ENCODE measurements at regions not wholly inside any gene's neighbourhood (a gene's known extent, or its start where the extent isn't known, plus 50 kb on each side); places are given as distances from the start of the nearest gene placed in this dataset.

DNA sequence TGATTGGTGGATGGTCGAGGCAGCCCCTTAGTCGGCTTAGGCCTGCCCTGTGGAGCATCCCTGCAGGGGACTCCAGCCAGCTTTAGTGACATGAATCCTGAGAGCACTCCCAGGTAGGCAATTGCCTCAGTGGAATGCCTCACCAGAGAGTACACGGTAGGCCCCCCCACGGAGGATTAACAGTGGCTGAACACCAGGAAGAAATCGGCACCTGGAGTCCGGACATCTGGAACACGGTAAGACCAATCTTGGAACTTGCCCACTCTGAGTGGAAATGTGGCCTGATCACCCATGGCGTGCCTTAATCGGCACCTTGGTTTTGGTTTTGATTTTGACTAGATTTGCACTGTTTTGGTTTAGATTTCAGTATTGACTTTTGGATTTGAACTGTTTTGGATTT lies 326.2 kb upstream of the NCKAP5 start:
- no peak overlapping the region for H4K8ac ChIP-seq (ENCODE audit: extremely low read depth, insufficient read depth, low read length)
- H3K14ac ChIP-seq (ENCODE audit: insufficient read length), result no peak overlapping the region
- no peak overlapping the region for H3K9ac ChIP-seq (replicated peaks in 1 of 4; ENCODE audit: extremely low read depth in 1 of 4, low read depth in 3 of 4, low read length in 3 of 4)
- no peak overlapping the region for H2BK15ac ChIP-seq (ENCODE audit: low read length)
- H3K56ac ChIP-seq (replicated peaks; ENCODE audit: insufficient read length, low read depth, low read length), result no peak overlapping the region
- no peak overlapping the region for H3K23ac ChIP-seq (ENCODE audit: insufficient read length)
- no peak overlapping the region for H4K5ac ChIP-seq (ENCODE audit: insufficient read length, low read depth, low read length)
- no peak overlapping the region for H4K91ac ChIP-seq (replicated peaks; ENCODE audit: insufficient read length, low read length)
- DNase-seq (ENCODE audit: low read depth in 1 of 2, low spot score in 2 of 2), result no peak
- H2BK20ac ChIP-seq (ENCODE audit: low read length), result no peak overlapping the region
- H2BK12ac ChIP-seq (ENCODE audit: low read depth, low read length), result no peak overlapping the region
- POLR2A ChIA-PET (ENCODE audit: partially characterized antibody), result no interaction called here
- H3K79me2 ChIP-seq (ENCODE audit: control insufficient read depth in 1 of 2, insufficient read depth in 2 of 2, low read length in 2 of 2), result no peaks in the 10 kb centered on the region
- FAIRE-seq, result no peak
- H2BK5ac ChIP-seq (ENCODE audit: low read depth, low read length), result no peak overlapping the region
- no peaks in the 10 kb centered on the region for H3K23me2 ChIP-seq (ENCODE audit: low read depth, low read length)
- no peaks in the 10 kb centered on the region for H3K27me3 ChIP-seq (replicated peaks in 1 of 4; ENCODE audit: control insufficient read depth in 3 of 4, extremely low read depth in 1 of 4, insufficient read depth in 3 of 4, low read length in 3 of 4)
- 89% methylated on average over 9 of the region's 9 CpGs; no CpG with 5 or more reads in 1 of the 2 experiments for WGBS, 2 experiments (ENCODE audit: extremely low coverage in 1 of 2, insufficient coverage in 1 of 2, insufficient read length in 1 of 2, insufficient replicate concordance in 2 of 2, low coverage in 1 of 2, low lambda C conversion rate in 2 of 2, missing lambda C conversion rate in 1 of 2)
- H2AK5ac ChIP-seq (ENCODE audit: low read depth, low read length), result no peak overlapping the region
- peaks cover 0 to 5% of the 10 kb centered on the region in 2 experiments; a peak in 2 of 4 replicates for H3K9me3 ChIP-seq (ENCODE audit: insufficient read depth in 2 of 2, low read depth in 1 of 2, low read length in 1 of 2)
- H3K36me3 ChIP-seq (ENCODE audit: control insufficient read depth in 2 of 4, insufficient read depth in 4 of 4, low read length in 3 of 4), result no peaks in the 10 kb centered on the region
- no peak overlapping the region for H2AFZ ChIP-seq (ENCODE audit: low read length)
- no peak overlapping the region for H3K4me3 ChIP-seq (ENCODE audit: extremely low read depth in 1 of 4, insufficient read depth in 2 of 4, low read depth in 3 of 4, low read length in 4 of 4)
- H3K4me1 ChIP-seq (replicated peaks in 1 of 4; ENCODE audit: control insufficient read depth in 3 of 4, insufficient read depth in 4 of 4, low read length in 3 of 4), result no peaks in the 10 kb centered on the region; a peak in 1 of 7 replicates
- no peak for TF ChIP-seq HDAC2 (IDR thresholded peaks at IDR 0.05; ENCODE audit: borderline replicate concordance in 1 of 2, low read depth in 2 of 2, low read length in 2 of 2)
- no peak for TF ChIP-seq BCL11A (IDR thresholded peaks at IDR 0.05; ENCODE audit: low read depth in 2 of 2, low read length in 2 of 2)
- TF ChIP-seq PHF8 (conservative IDR thresholded peaks at IDR 0.05; ENCODE audit: low read depth, low read length), result no peak
- TF ChIP-seq SRF (IDR thresholded peaks at IDR 0.05; ENCODE audit: low read depth, low read length), result no peak
- no peak overlapping the region for H3K4me2 ChIP-seq (ENCODE audit: insufficient read depth in 1 of 2, low read depth in 2 of 2, low read length in 2 of 2)
- H3K27ac ChIP-seq (ENCODE audit: low read depth, low read length), result no peak overlapping the region
- H4K20me1 ChIP-seq (replicated peaks in 1 of 2; ENCODE audit: control insufficient read depth in 1 of 2, insufficient read depth in 2 of 2, low read length in 2 of 2), result no peaks in the 10 kb centered on the region
- H3K18ac ChIP-seq (ENCODE audit: extremely low read depth, low read length), result no peak overlapping the region
- CTCF ChIA-PET (ENCODE audit: partially characterized antibody), result no interaction called here
- no peak overlapping the region for H3K4ac ChIP-seq (replicated peaks; ENCODE audit: insufficient read length, low read depth, low read length)
- H2BK120ac ChIP-seq (replicated peaks; ENCODE audit: low read depth, low read length), result no peak overlapping the region
- H3K79me1 ChIP-seq (ENCODE audit: low read depth, low read length), result no peaks in the 10 kb centered on the region

Data from H1 (cell line).